HCT116 (cell line): ENCODE measurements at regions not wholly inside any gene's neighbourhood (a gene's known extent, or its start where the extent isn't known, plus 50 kb on each side); places are given as distances from the start of the nearest gene placed in this dataset.

Experiments
- ATAC-seq: fragments of 200-7000 bp; cut with Tn5 transposase; 2 replicates; pipeline ENCODE4 v1.9.1; 2020; ENCODE audit warnings: mild to moderate bottlenecking, moderate library complexity
- BruUV-seq: library from RNA; stranded (reverse); fragments of 400-500 nt; replicated peaks from 2 replicates; lab custom pipeline; 2021; lab: Mats Ljungman, UMichigan
- CTCF ChIA-PET: fragments of 300-600 bp; sonication (Branson Sonifier 250); formaldehyde crosslinking; loops from one replicate; lab custom pipeline; 2021; ENCODE audit warnings: antibody characterized with exemption; lab: Charles Lee
- POLR2A ChIA-PET: fragments of 300-600, 350-600 bp; sonication (Branson Sonifier 250); formaldehyde crosslinking; loops from one replicate; lab custom pipeline; 2021; ENCODE audit warnings: antibody characterized with exemption; lab: Charles Lee
- RAD21 ChIA-PET, 2 experiments: fragments of 300-600 bp; sonication (Branson Sonifier 250); formaldehyde crosslinking; loops; one replicate each; lab custom pipeline; 2023; ENCODE audit warnings: low total read pairs in 2 of 2; ENCODE audit not compliant: uncharacterized antibody in 2 of 2, unreplicated experiment in 2 of 2, low non-redundant PET in 1 of 2; lab: Charles Lee
- DNase-seq: peaks from one replicate; pipeline ENCODE4 v3.0.0-alpha.2; 2010; ENCODE audit warnings: low read depth, low spot score
- H2AFZ ChIP-seq: fragments of 200-600 bp; shearing (Covaris generic), sonication (generic); 2 replicates; pipeline ENCODE4 v1.6.1; 2017; ENCODE audit warnings: low read depth, mixed run types, mixed read lengths, antibody characterized with exemption, low read length; ENCODE audit not compliant: poor library complexity, severe bottlenecking
- H3K27ac ChIP-seq: 2 replicates; pipeline ENCODE4 v1.5.1; 2012; ENCODE audit warnings: low read depth, low read length
- H3K27me3 ChIP-seq: fragments of 200-600 bp; sonication (generic); 2 replicates; pipeline ENCODE4 v1.6.1; 2016; ENCODE audit warnings: mixed run types, low read length, mixed read lengths; ENCODE audit not compliant: insufficient read depth
- H3K36me3 ChIP-seq, 2 experiments: fragments of 200-500 bp in 1 of 2; fragments of 200-600 bp in 1 of 2; sonication (Bioruptor generic) in 1 of 2; sonication (generic) in 1 of 2; 2 replicates each; pipeline versions ENCODE4 v1.5.1 to v1.6.1; 2014 to 2016; ENCODE audit warnings: low read length in 2 of 2, inconsistent platforms in 1 of 2, mixed read lengths in 1 of 2, mixed run types in 1 of 2; ENCODE audit not compliant: insufficient read depth in 2 of 2, control insufficient read depth in 1 of 2
- H3K4me1 ChIP-seq, 2 experiments: fragments of 200-600 bp in 1 of 2; sonication (generic) in 1 of 2; 2 replicates each; pipeline versions ENCODE4 v1.5.1 to v1.6.1; 2012 to 2017; ENCODE audit warnings: low read length in 2 of 2, inconsistent platforms in 1 of 2, mild to moderate bottlenecking in 1 of 2, mixed read lengths in 1 of 2, mixed run types in 1 of 2, moderate library complexity in 1 of 2; ENCODE audit not compliant: insufficient read depth in 2 of 2, control insufficient read depth in 1 of 2
- H3K4me2 ChIP-seq: fragments of 200-600 bp; sonication (generic); 2 replicates; pipeline ENCODE4 v1.6.1; 2017; ENCODE audit warnings: mixed run types, low read length, mixed read lengths
- H3K4me3 ChIP-seq, 2 experiments: fragments of 200-600 bp in 1 of 2; sonication (generic) in 1 of 2; replicated peaks in 1 of 2; 2 replicates each; pipeline ENCODE4 v1.5.1; 2011 to 2016; ENCODE audit warnings: low read length in 2 of 2, control low read depth in 1 of 2, low read depth in 1 of 2, mild to moderate bottlenecking in 1 of 2, mixed read lengths in 1 of 2, mixed run types in 1 of 2
- H3K79me2 ChIP-seq: fragments of 200-600 bp; sonication (generic); 2 replicates; pipeline ENCODE4 v1.6.1; 2017; ENCODE audit warnings: mild to moderate bottlenecking, mixed run types, low read length, moderate library complexity, mixed read lengths; ENCODE audit not compliant: insufficient read depth
- H3K9ac ChIP-seq: fragments of 200-600 bp; sonication (generic); 2 replicates; pipeline ENCODE4 v1.6.1; 2016; ENCODE audit warnings: low read length, mixed read lengths
- H3K9me2 ChIP-seq: fragments of 200-600 bp; sonication (generic), shearing (Covaris generic); 2 replicates; pipeline ENCODE4 v1.6.1; 2017; ENCODE audit warnings: mixed run types, mild to moderate bottlenecking, moderate library complexity; ENCODE audit not compliant: insufficient read depth
- H3K9me3 ChIP-seq, 2 experiments: fragments of 200-500 bp in 1 of 2; fragments of 200-600 bp in 1 of 2; sonication (Bioruptor generic) in 1 of 2; sonication (generic) in 1 of 2; 2 replicates each; pipeline ENCODE4 v1.6.1; 2014 to 2017; ENCODE audit warnings: low read length in 2 of 2, mixed read lengths in 2 of 2, inconsistent platforms in 1 of 2, low read depth in 1 of 2, mild to moderate bottlenecking in 1 of 2, mixed run types in 1 of 2, moderate library complexity in 1 of 2; ENCODE audit not compliant: control insufficient read depth in 1 of 2, insufficient read depth in 1 of 2
- H4K20me1 ChIP-seq: fragments of 200-600 bp; sonication (generic), shearing (Covaris generic); 2 replicates; pipeline ENCODE4 v1.6.1; 2017; ENCODE audit warnings: mixed run types, mild to moderate bottlenecking, moderate library complexity; ENCODE audit not compliant: insufficient read depth
- ATF3 ChIP-seq: IDR thresholded peaks from 2 replicates; pipeline ENCODE4 v1.6.1; 2012
- CBX3 ChIP-seq: IDR thresholded peaks from 2 replicates; pipeline ENCODE4 v1.6.1; 2012; ENCODE audit warnings: low read depth
- CEBPB ChIP-seq: IDR thresholded peaks from 2 replicates; pipeline ENCODE4 v1.6.1; 2012; ENCODE audit warnings: low read depth
- EGR1 ChIP-seq: IDR thresholded peaks from 2 replicates; pipeline ENCODE4 v1.6.1; 2012; ENCODE audit warnings: low read depth
- ELF1 ChIP-seq: IDR thresholded peaks from 2 replicates; pipeline ENCODE4 v1.6.1; 2012; ENCODE audit warnings: low read depth, borderline replicate concordance
- EZH2phosphoT487 ChIP-seq: fragments of 200-600 bp; IDR thresholded peaks from 2 replicates; pipeline ENCODE4 v1.6.1; 2018; ENCODE audit warnings: antibody characterized with exemption, borderline replicate concordance
- FOSL1 ChIP-seq: IDR thresholded peaks from 2 replicates; pipeline ENCODE4 v1.6.1; 2012; ENCODE audit warnings: low read depth
- JUND ChIP-seq: IDR thresholded peaks from 2 replicates; pipeline ENCODE4 v1.6.1; 2012
- MAX ChIP-seq: IDR thresholded peaks from 2 replicates; pipeline ENCODE4 v1.6.1; 2012
- POLR2A ChIP-seq: IDR thresholded peaks from 2 replicates; pipeline ENCODE4 v1.7.0; 2011; ENCODE audit warnings: borderline replicate concordance; ENCODE audit not compliant: insufficient read depth, insufficient read length; ENCODE audit errors: extremely low read depth
- POLR2AphosphoS5 ChIP-seq: IDR thresholded peaks from 2 replicates; pipeline ENCODE4 v1.6.1; 2011; ENCODE audit warnings: mild to moderate bottlenecking, low read depth, low read length, moderate library complexity
- RAD21 ChIP-seq: IDR thresholded peaks from 2 replicates; pipeline ENCODE4 v1.6.1; 2012; ENCODE audit warnings: low read depth, mild to moderate bottlenecking
- SIN3A ChIP-seq: IDR thresholded peaks from 2 replicates; pipeline ENCODE4 v1.6.1; 2012; ENCODE audit warnings: low read depth
- SRF ChIP-seq: IDR thresholded peaks from 2 replicates; pipeline ENCODE4 v1.6.1; 2012; ENCODE audit warnings: low read depth
- TCF7L2 ChIP-seq: IDR thresholded peaks from 2 replicates; pipeline ENCODE4 v1.7.0; 2011; ENCODE audit warnings: borderline replicate concordance, inconsistent platforms; ENCODE audit not compliant: insufficient read depth, insufficient read length; ENCODE audit errors: extremely low read depth
- ZFX ChIP-seq: fragments of 450-650 bp; IDR thresholded peaks from 2 replicates; pipeline ENCODE4 v1.6.1; 2017
- ZNF274 ChIP-seq: fragments of 200-500 bp; sonication (Bioruptor generic); IDR thresholded peaks from 2 replicates; pipeline ENCODE4 v1.6.1; 2014; ENCODE audit warnings: mild to moderate bottlenecking, low read depth, low read length, inconsistent platforms
- intact Hi-C: fragments of 100-400 bp; cut with micrococcal nuclease; formaldehyde crosslinking; loops from 2 replicates; pipeline ENCODE4 v1.10.0; 2022
- TF ChIP-seq, protein P1 (sequence below): IDR thresholded peaks from 2 replicates; pipeline ENCODE4 v1.6.1; 2011; ENCODE audit warnings: mild to moderate bottlenecking, low read length, moderate library complexity; ENCODE audit not compliant: insufficient replicate concordance; ENCODE audit errors: extremely low read depth

DNA sequence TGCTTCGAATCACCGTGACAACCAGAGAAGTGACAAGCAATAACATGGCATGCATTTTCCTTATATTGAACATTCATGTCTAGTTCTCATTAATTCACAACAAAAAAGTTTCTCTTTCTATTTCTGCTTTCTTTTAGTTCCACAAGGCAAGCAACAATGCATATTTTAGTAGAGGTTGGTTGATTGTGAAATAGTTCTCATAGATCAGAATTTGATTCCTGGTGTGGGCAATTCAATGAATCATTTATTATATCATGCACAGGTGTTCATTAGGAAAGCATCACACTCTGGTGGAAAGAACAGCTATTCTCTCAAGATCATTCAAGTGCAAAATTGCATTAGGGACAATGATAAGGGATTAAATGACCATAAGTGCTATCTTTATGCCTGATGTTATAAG, 980.9 kb downstream of the BRINP3 start:
- Histone ChIP-seq H3K9me2 (no peaks in the 10 kb centered on the region), H3K79me2 (no peaks in the 10 kb centered on the region), H2AFZ (no peak overlapping the region), H3K9ac (no peak overlapping the region), H4K20me1 (no peaks in the 10 kb centered on the region), H3K27ac (no peak overlapping the region), H3K4me3 (no peak overlapping the region), H3K36me3 (no peaks in the 10 kb centered on the region), H3K27me3 (no peaks in the 10 kb centered on the region), H3K4me1 (no peaks in the 10 kb centered on the region), H3K9me3 (no peaks in the 10 kb centered on the region), H3K4me2 (no peak overlapping the region)
- TF ChIP-seq SIN3A, result no peak
- TF ChIP-seq RAD21, result no peak
- TF ChIP-seq EZH2phosphoT487, result no peak
- no peak for TF ChIP-seq JUND
- no peak for TF ChIP-seq MAX
- TF ChIP-seq EGR1, result no peak
- no peak for TF ChIP-seq POLR2A
- no peak for TF ChIP-seq ZFX
- TF ChIP-seq TCF7L2, result no peak
- TF ChIP-seq, protein P1, sequence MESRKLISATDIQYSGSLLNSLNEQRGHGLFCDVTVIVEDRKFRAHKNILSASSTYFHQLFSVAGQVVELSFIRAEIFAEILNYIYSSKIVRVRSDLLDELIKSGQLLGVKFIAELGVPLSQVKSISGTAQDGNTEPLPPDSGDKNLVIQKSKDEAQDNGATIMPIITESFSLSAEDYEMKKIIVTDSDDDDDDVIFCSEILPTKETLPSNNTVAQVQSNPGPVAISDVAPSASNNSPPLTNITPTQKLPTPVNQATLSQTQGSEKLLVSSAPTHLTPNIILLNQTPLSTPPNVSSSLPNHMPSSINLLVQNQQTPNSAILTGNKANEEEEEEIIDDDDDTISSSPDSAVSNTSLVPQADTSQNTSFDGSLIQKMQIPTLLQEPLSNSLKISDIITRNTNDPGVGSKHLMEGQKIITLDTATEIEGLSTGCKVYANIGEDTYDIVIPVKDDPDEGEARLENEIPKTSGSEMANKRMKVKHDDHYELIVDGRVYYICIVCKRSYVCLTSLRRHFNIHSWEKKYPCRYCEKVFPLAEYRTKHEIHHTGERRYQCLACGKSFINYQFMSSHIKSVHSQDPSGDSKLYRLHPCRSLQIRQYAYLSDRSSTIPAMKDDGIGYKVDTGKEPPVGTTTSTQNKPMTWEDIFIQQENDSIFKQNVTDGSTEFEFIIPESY, result no peak
- TF ChIP-seq CBX3, result no peak
- TF ChIP-seq CEBPB, result no peak
- no peak for TF ChIP-seq ZNF274
- TF ChIP-seq POLR2AphosphoS5, result no peak
- TF ChIP-seq FOSL1, result no peak
- TF ChIP-seq ELF1, result no peak
- no peak for TF ChIP-seq ATF3
- no peak for TF ChIP-seq SRF
- ATAC-seq (no peak), DNase-seq (no peak)
- POLR2A ChIA-PET, result no interaction called here
- BruUV-seq, result no TSS peak
- intact Hi-C loops, result no loop called here
- CTCF ChIA-PET, result no interaction called here
- RAD21 ChIA-PET, result no interaction called here
